GM18520 (cell line): ENCODE measurements at regions not wholly inside any gene's neighbourhood (a gene's known extent, or its start where the extent isn't known, plus 50 kb on each side); places are given as distances from the start of the nearest gene placed in this dataset.
A peak's percentile ranks its signal among the peaks of the same experiment; 100 is the strongest.
"Not testable (repeated sequence)": the region's sequence is repeated elsewhere in the genome, so short reads cannot be mapped to it uniquely, and the experiment has no call there.

Experiments
- ATAC-seq: cut with Tn5 transposase; IDR thresholded peaks from one replicate; pipeline ENCODE4 v1.9.1; 2021; ENCODE audit not compliant: unreplicated experiment

GRCh38 chr6:130604841-130605399, 222.3 kb upstream of the SMLR1 start:
- no peak for ATAC-seq

GRCh38 chr6:130610303-130610702, 216.9 kb upstream of the SMLR1 start:
- no peak for ATAC-seq

GRCh38 chr6:130611366-130611765, 215.8 kb upstream of the SMLR1 start:
- no peak for ATAC-seq

- no peak for ATAC-seq
Observed at GRCh38 chr6:130613176-130613575, 214.0 kb upstream of the SMLR1 start.

- ATAC-seq = no peak
Observed at GRCh38 chr6:130615816-130616215, 211.4 kb upstream of the SMLR1 start.

- no peak for ATAC-seq
Observed at GRCh38 chr6:130617658-130618057, 209.5 kb upstream of the SMLR1 start.

GRCh38 chr6:130618806-130619205, 208.4 kb upstream of the SMLR1 start:
- not testable (repeated sequence) for ATAC-seq

GRCh38 chr6:130620338-130620781, 206.8 kb upstream of the SMLR1 start:
- ATAC-seq = no peak

GRCh38 chr6:130622142-130622541, 205.1 kb upstream of the SMLR1 start:
- ATAC-seq = no peak

- ATAC-seq = no peak
Observed at GRCh38 chr6:130624046-130624445, 203.2 kb upstream of the SMLR1 start.

GRCh38 chr6:130625825-130626527, 201.2 kb upstream of the SMLR1 start:
- ATAC-seq = peak; percentile 62

- ATAC-seq = no peak
Observed at GRCh38 chr6:130628862-130629261, 198.3 kb upstream of the SMLR1 start.

GRCh38 chr6:130629640-130630039, 197.6 kb upstream of the SMLR1 start:
- ATAC-seq = no peak

- ATAC-seq = no peak
Observed at GRCh38 chr6:130632277-130632676, 194.9 kb upstream of the SMLR1 start.

GRCh38 chr6:130632897-130633296, 194.3 kb upstream of the SMLR1 start:
- no peak for ATAC-seq

GRCh38 chr6:130643361-130643760, 183.8 kb upstream of the SMLR1 start:
- ATAC-seq = no peak

GRCh38 chr6:130644175-130644574, 183.0 kb upstream of the SMLR1 start:
- ATAC-seq = no peak

GRCh38 chr6:130644769-130645168, 182.4 kb upstream of the SMLR1 start:
- ATAC-seq = not testable (repeated sequence)

- no peak for ATAC-seq
Observed at GRCh38 chr6:130647246-130647645, 180.0 kb upstream of the SMLR1 start.

GRCh38 chr6:130655586-130655985, 171.6 kb upstream of the SMLR1 start:
- ATAC-seq = no peak

- ATAC-seq = no peak
Observed at GRCh38 chr6:130661077-130661476, 166.1 kb upstream of the SMLR1 start.

GRCh38 chr6:130666786-130667185, 160.4 kb upstream of the SMLR1 start:
- no peak for ATAC-seq

- no peak for ATAC-seq
Observed at GRCh38 chr6:130670142-130670541, 157.1 kb upstream of the SMLR1 start.
